Heart left ventricle (tissue), 16 donors: ENCODE measurements at regions not wholly inside any gene's neighbourhood (a gene's known extent, or its start where the extent isn't known, plus 50 kb on each side); places are given as distances from the start of the nearest gene placed in this dataset.

Source experiments
- ATAC-seq, 4 donors: fragments of 200-7000 bp; cut with Tn5 transposase; one replicate each; pipeline ENCODE4 v1.9.1; 2020 to 2022; ENCODE audit warnings: moderate library complexity in 4 of 4, mild to moderate bottlenecking in 3 of 4, moderate number of reproducible peaks in 1 of 4
- DNase-seq, 5 donors: peaks; one replicate each; pipeline ENCODE4 v3.0.0-alpha.2; 2020
- H3K27ac ChIP-seq, 12 donors: fragments of 200-600 bp; sonication (generic) in 4 of 12; one replicate each; pipeline versions ENCODE4 v1.5.0 to v1.8.0; 2016 to 2022; ENCODE audit warnings: mild to moderate bottlenecking in 2 of 12
- H3K27me3 ChIP-seq, 9 donors: fragments of 200-600 bp; sonication (generic) in 2 of 9; one replicate each; pipeline versions ENCODE4 v1.5.1 to v1.8.0; 2016 to 2022; ENCODE audit warnings: mild to moderate bottlenecking in 3 of 9
- H3K36me3 ChIP-seq, 9 donors: fragments of 200-600 bp; sonication (generic) in 2 of 9; one replicate each; pipeline versions ENCODE4 v1.5.0 to v1.8.0; 2018 to 2022; ENCODE audit warnings: mild to moderate bottlenecking in 2 of 9
- H3K4me1 ChIP-seq, 12 donors: fragments of 200-600 bp; sonication (generic) in 4 of 12; one replicate each; pipeline versions ENCODE4 v1.5.0 to v1.8.0; 2016 to 2022; ENCODE audit warnings: mild to moderate bottlenecking in 3 of 12
- H3K4me3 ChIP-seq, 12 donors: fragments of 200-600 bp; sonication (generic) in 4 of 12; one replicate each; pipeline versions ENCODE4 v1.5.0 to v1.8.0; 2017 to 2022; ENCODE audit warnings: mild to moderate bottlenecking in 9 of 12, moderate library complexity in 4 of 12
- H3K9me3 ChIP-seq, 12 donors: fragments of 200-600 bp; sonication (generic) in 4 of 12; one replicate each; pipeline versions ENCODE4 v1.5.0 to v1.8.0; 2016 to 2022; ENCODE audit warnings: mild to moderate bottlenecking in 1 of 12
- POLR2A ChIP-seq, 2 donors: fragments of 450-650 bp; IDR thresholded peaks; one replicate each; pipeline ENCODE4 v1.6.1; 2017; ENCODE audit warnings: antibody characterized with exemption in 2 of 2, mild to moderate bottlenecking in 2 of 2, moderate library complexity in 2 of 2
- WGBS, 4 donors: extraction: QIAGEN DNeasy Blood & Tissue Kit in 2 of 4; methylation state at CpG; one replicate each; pipeline versions ENCODE4 v1.1.5 to v1.1.7; 2013 to 2018; 5-methylcytosine and 5-hydroxymethylcytosine counted together
- intact Hi-C, 10 donors: fragments of 100-400 bp; cut with DNase I; formaldehyde crosslinking; loops; one replicate each; pipeline versions ENCODE4 v1.11.1 to v1.14.2; 2022
- TF ChIP-seq, protein P1 (sequence below), 12 donors: fragments of 200-600 bp; sonication (generic) in 4 of 12; IDR thresholded peaks; one replicate each; pipeline versions ENCODE4 v1.5.0 to v1.8.0; 2018 to 2022; ENCODE audit warnings: antibody characterized with exemption in 12 of 12, mild to moderate bottlenecking in 5 of 12
- donor health status: ischemic (EF 13 %, LVEDD 7.1; RV severe dilation, severe dysfunction).
- donor health status: healthy with polysubstance abuse.
- donor health status: DM: no; HTN: yes; CAD: no.
- donor health status: DM: no; HTN: no; CAD: no.
- donor health status: ischemic (EF 25% LVEDD 6.9; RV normal size, moderate dysfunction).
- donor health status: ischemic (EF 25% LVEDD 5.7; RV mildly dilated, moderate dysfunction).
- donor health status: healthy.
- donor health status: DM: yes; HTN: yes; CAD: no.
- donor health status: ischemic (EF 35%, LVEDD 5.7; RV mildly dilated, moderate dysfunction).
- donor health status: nonischemic (EF 11% LVEDD 7.7; RV severe dilation, severe dysfunction).
- donor health status: DM: yes; HTN: yes; CAD: no.
- donor health status: PGD.
- donor health status: ischemic (EF 29% LVEDD 5.4; RV normal size, mild dysfunction).
- donor health status: nonischemic (EF 23%, LVEDD 6.1; RV moderate dilation, normal function).

DNA sequence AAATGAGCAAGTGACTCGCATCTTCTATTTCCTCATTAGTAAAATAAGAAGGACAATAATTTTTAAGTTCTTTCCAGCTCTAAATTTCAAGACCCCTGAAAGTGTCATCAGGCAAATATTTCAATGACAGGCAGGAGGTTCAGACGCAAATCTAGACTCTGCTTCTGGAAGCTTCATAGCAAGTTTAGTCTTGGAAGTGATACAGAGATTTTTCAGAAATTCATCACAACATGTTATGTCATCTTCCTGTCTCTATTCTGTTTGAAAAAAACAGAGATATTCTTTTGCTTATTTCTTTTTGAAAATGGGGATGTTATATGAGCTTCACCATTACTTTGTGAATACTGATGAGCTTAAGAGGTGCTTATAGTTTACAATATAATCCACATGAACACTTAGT, 74.0 kb downstream of the C3orf85 start:
- ATAC-seq (no peak), DNase-seq (no peak)
- no peaks in the 10 kb centered on the region for H3K4me1 ChIP-seq
- TF ChIP-seq, protein P1, sequence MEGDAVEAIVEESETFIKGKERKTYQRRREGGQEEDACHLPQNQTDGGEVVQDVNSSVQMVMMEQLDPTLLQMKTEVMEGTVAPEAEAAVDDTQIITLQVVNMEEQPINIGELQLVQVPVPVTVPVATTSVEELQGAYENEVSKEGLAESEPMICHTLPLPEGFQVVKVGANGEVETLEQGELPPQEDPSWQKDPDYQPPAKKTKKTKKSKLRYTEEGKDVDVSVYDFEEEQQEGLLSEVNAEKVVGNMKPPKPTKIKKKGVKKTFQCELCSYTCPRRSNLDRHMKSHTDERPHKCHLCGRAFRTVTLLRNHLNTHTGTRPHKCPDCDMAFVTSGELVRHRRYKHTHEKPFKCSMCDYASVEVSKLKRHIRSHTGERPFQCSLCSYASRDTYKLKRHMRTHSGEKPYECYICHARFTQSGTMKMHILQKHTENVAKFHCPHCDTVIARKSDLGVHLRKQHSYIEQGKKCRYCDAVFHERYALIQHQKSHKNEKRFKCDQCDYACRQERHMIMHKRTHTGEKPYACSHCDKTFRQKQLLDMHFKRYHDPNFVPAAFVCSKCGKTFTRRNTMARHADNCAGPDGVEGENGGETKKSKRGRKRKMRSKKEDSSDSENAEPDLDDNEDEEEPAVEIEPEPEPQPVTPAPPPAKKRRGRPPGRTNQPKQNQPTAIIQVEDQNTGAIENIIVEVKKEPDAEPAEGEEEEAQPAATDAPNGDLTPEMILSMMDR (IDR thresholded peaks at IDR 0.05): no peak
- TF ChIP-seq POLR2A (IDR thresholded peaks at IDR 0.05): no peak
- no peaks in the 10 kb centered on the region for H3K36me3 ChIP-seq
- peaks cover 0 to 8% (median 0%) of the 10 kb centered on the region in 12 donors for H3K9me3 ChIP-seq
- no peak overlapping the region for H3K27ac ChIP-seq
- no peak overlapping the region for H3K4me3 ChIP-seq
- intact Hi-C loops: no loop called here
- H3K27me3 ChIP-seq: no peaks in the 10 kb centered on the region
- 64 to 81% (median 70%) methylated on average over 2 of the region's 2 CpGs for WGBS, 4 donors

DNA sequence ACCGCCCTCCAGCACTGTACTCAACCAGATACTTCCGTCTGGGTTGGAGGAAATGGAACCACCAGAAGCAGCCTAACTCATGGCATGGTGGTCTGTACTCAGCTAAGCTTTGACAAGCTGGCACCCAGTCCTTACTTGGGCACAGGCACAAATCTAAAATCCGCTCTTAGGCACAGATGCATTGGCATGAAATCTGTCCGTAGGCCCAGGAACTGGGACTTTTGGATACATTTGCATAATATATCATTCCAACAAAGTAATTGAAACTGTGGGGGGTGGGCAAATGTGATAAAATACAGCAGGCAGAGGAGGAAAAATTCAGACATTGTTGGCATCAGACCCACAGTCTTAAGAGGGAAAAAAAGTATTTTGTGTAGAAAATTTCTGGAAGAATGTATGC, 75.4 kb downstream of the C3orf85 start:
- intact Hi-C loops: no loop called here
- H3K27ac ChIP-seq: no peak overlapping the region
- no peaks in the 10 kb centered on the region for H3K4me1 ChIP-seq
- 76 to 82% (median 79%) methylated on average over 4 of the region's 4 CpGs for WGBS, 4 donors
- DNase-seq (no peak), ATAC-seq (no peak)
- TF ChIP-seq, protein P1 (IDR thresholded peaks at IDR 0.05): no peak
- TF ChIP-seq POLR2A (IDR thresholded peaks at IDR 0.05): no peak
- H3K36me3 ChIP-seq: no peaks in the 10 kb centered on the region
- no peaks in the 10 kb centered on the region for H3K27me3 ChIP-seq
- peaks cover 0 to 9% (median 0%) of the 10 kb centered on the region in 12 donors for H3K9me3 ChIP-seq
- H3K4me3 ChIP-seq: no peak overlapping the region

DNA sequence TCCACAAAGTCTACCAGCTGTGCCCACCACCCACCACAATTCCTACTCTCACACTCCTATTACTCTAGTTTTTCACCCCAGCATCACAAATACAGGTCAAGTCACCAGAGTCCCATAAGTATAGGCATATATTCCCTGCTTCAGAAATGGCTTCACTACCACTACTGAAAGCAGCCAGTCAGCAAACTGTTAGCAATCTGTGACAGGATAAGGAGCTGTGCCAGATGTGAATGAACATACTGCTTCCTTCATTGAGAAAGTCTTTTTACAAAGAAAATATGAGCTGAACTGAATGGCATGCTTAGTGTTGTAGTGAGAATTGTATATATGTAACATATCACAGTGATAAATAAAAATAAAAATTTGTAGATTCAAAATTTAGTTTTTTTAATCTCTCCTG, 76.8 kb downstream of the C3orf85 start:
- intact Hi-C loops: no loop called here
- Histone ChIP-seq H3K4me3 (no peak overlapping the region), H3K27me3 (no peaks in the 10 kb centered on the region), H3K27ac (no peak overlapping the region), H3K36me3 (no peaks in the 10 kb centered on the region), H3K4me1 (no peaks in the 10 kb centered on the region), H3K9me3 (peaks cover 0 to 10% (median 0%) of the 10 kb centered on the region in 12 donors)
- ATAC-seq (no peak), DNase-seq (no peak)
- no peak for TF ChIP-seq POLR2A (IDR thresholded peaks at IDR 0.05)
- TF ChIP-seq, protein P1 (IDR thresholded peaks at IDR 0.05): no peak

DNA sequence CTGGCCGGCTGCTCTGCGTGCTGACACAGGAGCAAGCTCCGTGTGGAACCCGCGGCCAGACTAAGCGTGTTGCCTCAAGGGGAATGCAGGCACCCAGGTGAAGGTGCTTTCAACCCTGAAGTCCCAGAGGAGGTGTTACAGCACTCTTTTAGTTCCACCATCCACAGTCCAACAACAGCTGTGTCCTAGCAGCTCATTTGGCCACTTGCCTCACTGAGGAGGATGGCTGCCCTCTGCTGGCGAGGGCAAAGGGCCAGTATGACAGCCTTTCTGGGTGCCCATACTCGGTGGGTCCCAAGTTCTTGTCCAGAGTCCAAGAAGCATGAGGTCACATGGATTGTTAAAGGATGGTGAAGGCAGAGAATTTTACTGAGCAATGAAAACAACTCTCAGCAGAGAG, 87.8 kb downstream of the C3orf85 start:
- intact Hi-C loops: no loop called here
- Histone ChIP-seq H3K4me1 (no peaks in the 10 kb centered on the region), H3K9me3 (no peaks in the 10 kb centered on the region), H3K4me3 (no peak overlapping the region), H3K27me3 (no peaks in the 10 kb centered on the region), H3K27ac (no peak overlapping the region), H3K36me3 (no peaks in the 10 kb centered on the region)
- DNase-seq (no peak), ATAC-seq (no peak)
- TF ChIP-seq, protein P1 (IDR thresholded peaks at IDR 0.05): peak in 1 of 12 donors; percentile 4
- no peak for TF ChIP-seq POLR2A (IDR thresholded peaks at IDR 0.05)
- WGBS, 4 donors: 73 to 97% (median 86%) methylated on average over 8 of the region's 8 CpGs
